ENCODE measurements at regions not wholly inside any gene's neighbourhood (a gene's known extent, or its start where the extent isn't known, plus 50 kb on each side); places are given as distances from the start of the nearest gene placed in this dataset.

DNA sequence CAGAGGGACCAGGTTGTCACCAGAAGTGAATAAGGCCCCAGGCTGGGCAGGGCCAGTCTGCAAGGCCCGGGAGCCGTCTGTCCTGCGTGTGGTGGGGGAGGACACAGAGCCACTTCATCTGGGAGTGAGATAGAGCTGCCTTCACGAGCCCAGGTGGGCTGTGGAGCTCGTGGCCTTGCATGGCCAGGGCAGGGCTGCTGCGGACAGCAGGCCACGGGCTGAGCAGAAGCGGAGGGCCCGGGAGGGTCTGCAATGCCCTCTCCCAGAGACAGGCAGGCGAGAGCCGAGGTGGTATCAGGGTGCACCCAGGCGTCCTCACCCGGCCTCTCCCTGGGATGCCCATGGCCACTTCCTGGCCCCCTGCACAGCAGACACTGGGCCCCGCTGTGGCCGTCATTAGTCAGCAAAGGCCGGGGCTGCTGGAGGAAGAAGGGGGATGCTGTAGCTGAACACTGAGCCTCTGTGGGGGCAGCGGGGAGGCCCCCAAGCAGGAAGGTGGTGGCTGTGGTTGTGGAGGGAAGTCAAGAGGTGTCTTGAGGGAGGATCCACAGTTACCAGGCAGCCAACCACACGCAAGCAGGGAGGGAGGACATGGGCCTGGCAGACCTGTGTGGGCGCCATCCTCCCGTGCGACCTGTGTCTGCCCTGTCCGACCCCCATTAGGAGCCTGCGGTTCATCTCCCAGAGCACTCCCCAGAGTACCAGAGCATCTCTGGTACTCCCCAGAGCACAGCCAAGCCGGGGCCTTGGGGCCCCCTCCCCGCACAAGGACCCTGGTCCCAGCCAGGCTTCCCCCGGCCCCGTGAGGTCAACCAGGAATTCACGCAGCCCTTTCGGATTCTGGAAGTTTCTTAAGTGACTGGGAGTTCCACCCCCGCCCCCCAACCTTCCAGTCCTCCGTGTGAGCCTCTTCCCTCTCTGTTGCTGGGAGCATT is 1109.5 kb downstream of the BRD1 start:
- TF ChIP-seq, protein P1, sequence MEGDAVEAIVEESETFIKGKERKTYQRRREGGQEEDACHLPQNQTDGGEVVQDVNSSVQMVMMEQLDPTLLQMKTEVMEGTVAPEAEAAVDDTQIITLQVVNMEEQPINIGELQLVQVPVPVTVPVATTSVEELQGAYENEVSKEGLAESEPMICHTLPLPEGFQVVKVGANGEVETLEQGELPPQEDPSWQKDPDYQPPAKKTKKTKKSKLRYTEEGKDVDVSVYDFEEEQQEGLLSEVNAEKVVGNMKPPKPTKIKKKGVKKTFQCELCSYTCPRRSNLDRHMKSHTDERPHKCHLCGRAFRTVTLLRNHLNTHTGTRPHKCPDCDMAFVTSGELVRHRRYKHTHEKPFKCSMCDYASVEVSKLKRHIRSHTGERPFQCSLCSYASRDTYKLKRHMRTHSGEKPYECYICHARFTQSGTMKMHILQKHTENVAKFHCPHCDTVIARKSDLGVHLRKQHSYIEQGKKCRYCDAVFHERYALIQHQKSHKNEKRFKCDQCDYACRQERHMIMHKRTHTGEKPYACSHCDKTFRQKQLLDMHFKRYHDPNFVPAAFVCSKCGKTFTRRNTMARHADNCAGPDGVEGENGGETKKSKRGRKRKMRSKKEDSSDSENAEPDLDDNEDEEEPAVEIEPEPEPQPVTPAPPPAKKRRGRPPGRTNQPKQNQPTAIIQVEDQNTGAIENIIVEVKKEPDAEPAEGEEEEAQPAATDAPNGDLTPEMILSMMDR (conservative IDR thresholded peaks at IDR 0.05; ENCODE audit: low read depth, low read length), result no peak
- no peak for TF ChIP-seq SMC3 (IDR thresholded peaks at IDR 0.05; ENCODE audit: low read depth, low read length)
- no peak for TF ChIP-seq CEBPB (IDR thresholded peaks at IDR 0.05; ENCODE audit: low read depth, low read length)
- no peak for TF ChIP-seq POLR2A (IDR thresholded peaks at IDR 0.05; ENCODE audit: low read depth, low read length)
- TF ChIP-seq RFX5 (IDR thresholded peaks at IDR 0.05; ENCODE audit: low read depth, low read length), result no peak
- TF ChIP-seq BHLHE40 (IDR thresholded peaks at IDR 0.05; ENCODE audit: low read depth, low read length), result no peak
- TF ChIP-seq, protein P2, sequence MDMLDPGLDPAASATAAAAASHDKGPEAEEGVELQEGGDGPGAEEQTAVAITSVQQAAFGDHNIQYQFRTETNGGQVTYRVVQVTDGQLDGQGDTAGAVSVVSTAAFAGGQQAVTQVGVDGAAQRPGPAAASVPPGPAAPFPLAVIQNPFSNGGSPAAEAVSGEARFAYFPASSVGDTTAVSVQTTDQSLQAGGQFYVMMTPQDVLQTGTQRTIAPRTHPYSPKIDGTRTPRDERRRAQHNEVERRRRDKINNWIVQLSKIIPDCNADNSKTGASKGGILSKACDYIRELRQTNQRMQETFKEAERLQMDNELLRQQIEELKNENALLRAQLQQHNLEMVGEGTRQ (IDR thresholded peaks at IDR 0.05; ENCODE audit: low read depth, low read length), result no peak
- no peak for TF ChIP-seq CHD1 (IDR thresholded peaks at IDR 0.05; ENCODE audit: low read depth, low read length)
- no peak for TF ChIP-seq FOS (IDR thresholded peaks at IDR 0.05; ENCODE audit: low read depth, low read length)
- no peak for TF ChIP-seq RAD21 (IDR thresholded peaks at IDR 0.05; ENCODE audit: low read length)
- no peak for TF ChIP-seq MAZ (IDR thresholded peaks at IDR 0.05; ENCODE audit: borderline replicate concordance, low read depth, low read length)
- TF ChIP-seq RCOR1 (IDR thresholded peaks at IDR 0.05; ENCODE audit: insufficient replicate concordance, low read length), result no peak
- TF ChIP-seq, protein P3, sequence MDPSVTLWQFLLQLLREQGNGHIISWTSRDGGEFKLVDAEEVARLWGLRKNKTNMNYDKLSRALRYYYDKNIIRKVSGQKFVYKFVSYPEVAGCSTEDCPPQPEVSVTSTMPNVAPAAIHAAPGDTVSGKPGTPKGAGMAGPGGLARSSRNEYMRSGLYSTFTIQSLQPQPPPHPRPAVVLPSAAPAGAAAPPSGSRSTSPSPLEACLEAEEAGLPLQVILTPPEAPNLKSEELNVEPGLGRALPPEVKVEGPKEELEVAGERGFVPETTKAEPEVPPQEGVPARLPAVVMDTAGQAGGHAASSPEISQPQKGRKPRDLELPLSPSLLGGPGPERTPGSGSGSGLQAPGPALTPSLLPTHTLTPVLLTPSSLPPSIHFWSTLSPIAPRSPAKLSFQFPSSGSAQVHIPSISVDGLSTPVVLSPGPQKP (IDR thresholded peaks at IDR 0.05; ENCODE audit: borderline replicate concordance, low read depth, low read length), result no peak

Data from IMR-90 (cell line).